SH-SY5Y (cell line): ENCODE measurements at regions not wholly inside any gene's neighbourhood (a gene's known extent, or its start where the extent isn't known, plus 50 kb on each side); places are given as distances from the start of the nearest gene placed in this dataset.

Experiments
- GATA2 ChIP-seq: IDR thresholded peaks from 2 replicates; pipeline ENCODE4 v1.6.1; 2011; ENCODE audit warnings: mild to moderate bottlenecking, low read depth, low read length
- GATA3 ChIP-seq: IDR thresholded peaks from 2 replicates; pipeline ENCODE4 v1.6.1; 2011; ENCODE audit warnings: low read depth, mild to moderate bottlenecking, low read length, moderate library complexity

GRCh38 chr9:19553441-19553840 lies 144.6 kb downstream of the ACER2 start:
- TF ChIP-seq GATA3 = no peak
- no peak for TF ChIP-seq GATA2
